GM12864 (cell line): ENCODE measurements at regions not wholly inside any gene's neighbourhood (a gene's known extent, or its start where the extent isn't known, plus 50 kb on each side); places are given as distances from the start of the nearest gene placed in this dataset.

ENCODE experiments used
- DNase-seq: peaks from one replicate; pipeline ENCODE4 v3.0.0-alpha.2; 2011; ENCODE audit warnings: low read depth
- H3K4me3 ChIP-seq: 2 replicates; pipeline ENCODE4 v1.5.1; 2011; ENCODE audit warnings: mild to moderate bottlenecking, low read depth, low read length, control low read depth
- TF ChIP-seq, protein P1 (sequence below): IDR thresholded peaks from 2 replicates; pipeline ENCODE4 v1.5.1; 2011; ENCODE audit warnings: low read depth, mild to moderate bottlenecking, moderate library complexity, low read length, control low read depth, inconsistent platforms; ENCODE audit errors: missing control alignments

DNA sequence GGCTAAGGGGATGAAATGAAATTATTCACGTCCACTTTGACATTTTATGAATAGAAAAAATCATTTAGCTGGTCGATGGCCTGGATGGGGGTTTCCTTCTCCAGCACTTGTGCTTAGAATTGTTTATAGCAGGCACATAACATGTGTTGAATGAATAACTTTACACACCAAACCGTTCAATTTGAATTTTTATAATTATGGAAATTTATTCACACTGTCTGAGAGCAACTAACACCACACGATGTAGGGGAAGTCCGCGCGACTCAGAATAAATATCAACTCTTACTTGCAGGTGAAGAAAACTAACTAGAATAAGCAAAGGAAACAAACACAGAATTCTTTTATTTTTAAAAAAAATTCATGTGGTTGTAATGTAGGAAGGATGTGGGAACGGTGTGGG is 81.3 kb downstream of the MINAR1 start:
- no peak for DNase-seq
- TF ChIP-seq, protein P1, sequence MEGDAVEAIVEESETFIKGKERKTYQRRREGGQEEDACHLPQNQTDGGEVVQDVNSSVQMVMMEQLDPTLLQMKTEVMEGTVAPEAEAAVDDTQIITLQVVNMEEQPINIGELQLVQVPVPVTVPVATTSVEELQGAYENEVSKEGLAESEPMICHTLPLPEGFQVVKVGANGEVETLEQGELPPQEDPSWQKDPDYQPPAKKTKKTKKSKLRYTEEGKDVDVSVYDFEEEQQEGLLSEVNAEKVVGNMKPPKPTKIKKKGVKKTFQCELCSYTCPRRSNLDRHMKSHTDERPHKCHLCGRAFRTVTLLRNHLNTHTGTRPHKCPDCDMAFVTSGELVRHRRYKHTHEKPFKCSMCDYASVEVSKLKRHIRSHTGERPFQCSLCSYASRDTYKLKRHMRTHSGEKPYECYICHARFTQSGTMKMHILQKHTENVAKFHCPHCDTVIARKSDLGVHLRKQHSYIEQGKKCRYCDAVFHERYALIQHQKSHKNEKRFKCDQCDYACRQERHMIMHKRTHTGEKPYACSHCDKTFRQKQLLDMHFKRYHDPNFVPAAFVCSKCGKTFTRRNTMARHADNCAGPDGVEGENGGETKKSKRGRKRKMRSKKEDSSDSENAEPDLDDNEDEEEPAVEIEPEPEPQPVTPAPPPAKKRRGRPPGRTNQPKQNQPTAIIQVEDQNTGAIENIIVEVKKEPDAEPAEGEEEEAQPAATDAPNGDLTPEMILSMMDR = no peak
- H3K4me3 ChIP-seq = no peak overlapping the region

DNA sequence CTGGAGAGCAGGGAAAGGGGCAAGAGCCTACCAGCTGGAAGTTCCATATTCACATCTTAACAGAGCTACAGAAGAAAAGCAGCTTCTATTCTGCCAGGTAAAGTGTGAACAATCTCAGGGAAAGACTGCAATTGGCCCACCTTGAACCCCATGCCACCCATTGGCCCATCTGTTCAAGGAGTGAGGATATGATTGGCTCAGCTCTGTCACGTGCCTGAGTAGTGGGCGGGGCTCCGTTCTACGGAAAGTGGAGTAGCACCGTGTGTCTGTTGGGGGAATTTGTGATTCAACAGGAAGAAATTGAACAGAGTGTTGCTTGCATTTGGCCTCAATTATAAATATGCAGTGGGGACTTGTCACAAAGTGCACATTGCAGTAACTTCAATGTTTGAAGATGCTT is 81.8 kb downstream of the MINAR1 start:
- DNase-seq = no peak
- TF ChIP-seq, protein P1 = no peak
- H3K4me3 ChIP-seq = no peak overlapping the region

DNA sequence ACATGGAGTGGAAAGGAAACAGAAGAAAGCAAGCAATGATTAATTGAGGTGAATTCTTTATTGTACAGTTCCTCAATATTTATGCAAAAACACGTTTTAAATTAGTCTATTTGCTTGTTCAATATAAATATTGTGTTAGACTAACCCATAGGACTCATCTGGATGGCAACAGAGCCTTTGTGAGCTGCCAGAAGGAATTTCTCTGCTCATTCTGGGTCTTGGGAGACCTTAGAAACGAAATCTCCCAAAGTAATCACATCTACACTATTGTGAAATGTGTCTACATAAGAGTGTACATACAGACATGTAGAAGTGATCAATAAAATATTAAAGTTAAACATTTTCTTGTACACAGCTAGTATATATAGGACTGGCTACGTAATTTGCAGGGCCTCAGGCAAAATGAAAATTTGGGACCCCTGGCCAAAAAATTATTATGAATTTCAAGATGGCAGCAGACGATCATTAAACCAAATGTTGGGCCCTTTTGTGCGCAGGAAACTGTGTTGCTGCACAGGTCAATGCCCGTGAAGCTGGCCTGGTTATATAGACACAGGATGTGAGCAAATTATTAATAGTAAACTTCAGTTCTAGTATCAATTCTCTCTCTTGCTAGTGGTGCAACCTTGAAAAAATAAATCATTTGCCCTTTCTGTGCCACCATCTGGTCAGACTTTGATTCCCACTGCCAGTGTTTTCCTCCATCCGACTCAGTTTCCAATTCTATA is 83.3 kb downstream of the MINAR1 start:
- no peak for DNase-seq
- H3K4me3 ChIP-seq = no peak overlapping the region
- TF ChIP-seq, protein P1 = no peak

DNA sequence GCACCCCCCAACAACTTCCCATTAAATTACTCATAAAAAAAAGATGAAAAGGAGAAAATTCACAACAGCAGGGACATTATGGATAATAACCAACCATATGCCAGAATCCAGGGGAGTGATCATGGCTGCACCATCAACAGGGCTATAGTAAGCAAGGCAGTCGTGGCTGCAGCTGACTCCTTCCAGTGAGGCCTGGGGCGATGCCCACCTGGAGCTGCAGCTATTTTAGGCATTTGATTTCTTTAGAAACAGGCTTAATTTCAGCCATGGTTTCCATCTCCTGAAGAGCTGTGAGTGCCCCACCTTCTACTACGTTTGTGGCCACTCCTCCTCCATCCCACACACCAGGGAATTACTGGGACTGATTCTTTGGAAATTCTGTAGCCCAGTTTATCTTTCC is 84.0 kb downstream of the MINAR1 start:
- TF ChIP-seq, protein P1 = no peak
- H3K4me3 ChIP-seq = no peak overlapping the region
- no peak for DNase-seq

DNA sequence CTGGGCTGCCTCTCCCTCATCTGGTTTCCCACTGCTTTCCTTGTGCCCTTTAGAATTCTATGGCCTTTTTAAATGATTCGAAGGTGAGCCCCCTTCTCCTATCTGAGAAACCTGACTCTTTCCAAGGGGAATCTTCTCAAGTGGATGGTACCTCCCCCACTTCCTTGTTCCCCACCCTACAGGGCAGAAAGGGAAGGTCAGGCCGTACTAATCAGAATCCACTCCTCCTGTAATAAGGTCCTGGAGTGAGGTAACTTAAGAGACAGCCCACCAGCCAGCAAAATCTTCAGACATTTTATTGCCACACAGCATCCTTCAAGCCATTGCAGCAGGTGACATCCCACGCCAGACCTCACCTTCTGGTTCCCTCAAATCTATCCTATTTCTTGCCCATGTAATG is 84.5 kb downstream of the MINAR1 start:
- TF ChIP-seq, protein P1 = no peak
- DNase-seq = no peak
- H3K4me3 ChIP-seq = no peak overlapping the region

DNA sequence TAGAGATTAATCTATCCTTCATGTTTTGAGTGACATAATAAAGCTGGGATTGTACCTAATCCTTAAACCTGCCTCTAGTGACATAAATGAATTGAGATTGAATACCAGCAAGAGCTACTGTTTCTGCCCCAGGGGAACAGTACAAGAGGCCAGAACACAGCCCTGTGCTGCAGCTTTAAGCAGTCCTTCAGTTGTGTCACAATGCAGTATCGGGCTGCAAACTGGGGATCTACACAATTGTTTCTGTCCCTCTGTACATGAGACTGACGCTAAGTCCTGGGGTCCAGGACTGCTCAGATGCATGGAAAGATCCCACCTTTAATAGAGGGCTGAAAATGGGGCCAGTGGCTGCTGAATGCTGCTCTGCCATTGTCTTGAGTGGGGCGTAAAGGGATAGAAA is 87.5 kb downstream of the MINAR1 start:
- TF ChIP-seq, protein P1 = no peak
- DNase-seq = no peak
- H3K4me3 ChIP-seq = no peak overlapping the region

DNA sequence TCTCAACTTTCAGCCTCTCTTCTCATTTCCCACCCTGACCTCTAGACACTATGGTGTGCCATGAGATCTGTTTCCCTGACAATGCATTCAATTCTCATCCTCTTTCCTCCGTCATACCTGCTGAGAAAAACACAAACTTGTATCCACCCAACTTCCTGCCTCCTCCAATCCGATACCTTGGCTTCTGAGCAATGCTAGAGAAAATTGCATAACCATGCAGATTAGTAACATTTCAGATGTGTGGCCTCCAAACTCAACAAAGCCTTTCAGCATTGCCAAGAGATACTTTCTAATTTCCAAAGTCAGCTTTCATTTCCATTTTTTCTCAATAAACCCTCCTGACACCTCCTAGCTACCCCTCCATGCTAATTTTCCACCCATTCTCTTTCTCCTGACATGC is 88.5 kb downstream of the MINAR1 start:
- TF ChIP-seq, protein P1 = no peak
- H3K4me3 ChIP-seq = no peak overlapping the region
- DNase-seq = no peak
